ENCODE measurements at regions not wholly inside any gene's neighbourhood (a gene's known extent, or its start where the extent isn't known, plus 50 kb on each side); places are given as distances from the start of the nearest gene placed in this dataset.

DNA sequence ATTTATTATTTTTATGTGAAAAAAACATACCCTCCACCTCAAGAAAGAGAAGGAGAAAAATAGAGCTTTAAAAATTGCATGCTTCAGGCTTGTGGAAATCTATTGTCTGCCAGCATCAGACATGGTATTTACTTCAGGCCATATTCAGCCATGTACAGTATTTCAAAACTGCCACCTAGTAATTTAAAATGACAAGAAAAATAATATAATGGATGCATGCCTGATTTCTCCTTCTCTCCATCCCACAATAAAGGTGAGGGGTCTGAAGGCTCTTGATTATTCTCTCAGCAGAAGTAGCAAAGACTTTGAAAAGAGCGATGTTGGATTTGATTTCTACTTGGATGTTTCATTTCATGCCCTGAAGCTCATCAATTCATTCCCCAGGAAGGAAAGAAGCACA lies 250.7 kb downstream of the TBC1D4 start:
- TF ChIP-seq EZH2 (IDR thresholded peaks at IDR 0.05; ENCODE audit: low read length), result no peak
- TF ChIP-seq, protein P1, sequence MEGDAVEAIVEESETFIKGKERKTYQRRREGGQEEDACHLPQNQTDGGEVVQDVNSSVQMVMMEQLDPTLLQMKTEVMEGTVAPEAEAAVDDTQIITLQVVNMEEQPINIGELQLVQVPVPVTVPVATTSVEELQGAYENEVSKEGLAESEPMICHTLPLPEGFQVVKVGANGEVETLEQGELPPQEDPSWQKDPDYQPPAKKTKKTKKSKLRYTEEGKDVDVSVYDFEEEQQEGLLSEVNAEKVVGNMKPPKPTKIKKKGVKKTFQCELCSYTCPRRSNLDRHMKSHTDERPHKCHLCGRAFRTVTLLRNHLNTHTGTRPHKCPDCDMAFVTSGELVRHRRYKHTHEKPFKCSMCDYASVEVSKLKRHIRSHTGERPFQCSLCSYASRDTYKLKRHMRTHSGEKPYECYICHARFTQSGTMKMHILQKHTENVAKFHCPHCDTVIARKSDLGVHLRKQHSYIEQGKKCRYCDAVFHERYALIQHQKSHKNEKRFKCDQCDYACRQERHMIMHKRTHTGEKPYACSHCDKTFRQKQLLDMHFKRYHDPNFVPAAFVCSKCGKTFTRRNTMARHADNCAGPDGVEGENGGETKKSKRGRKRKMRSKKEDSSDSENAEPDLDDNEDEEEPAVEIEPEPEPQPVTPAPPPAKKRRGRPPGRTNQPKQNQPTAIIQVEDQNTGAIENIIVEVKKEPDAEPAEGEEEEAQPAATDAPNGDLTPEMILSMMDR (optimal IDR thresholded peaks at IDR 0.05 in 1 of 3, IDR thresholded peaks at IDR 0.05 in 1 of 3, conservative IDR thresholded peaks at IDR 0.05 in 1 of 3; ENCODE audit: extremely low read depth in 1 of 3, insufficient read depth in 2 of 3, low read length in 3 of 3), result no peak
- Histone ChIP-seq H3K4me3 (ENCODE audit: control insufficient read depth in 2 of 3, extremely low read depth in 1 of 3, insufficient read depth in 2 of 3, low read depth in 1 of 3, low read length in 3 of 3) (no peak overlapping the region), H3K27me3 (ENCODE audit: control insufficient read depth, extremely low read depth, insufficient read depth, low read length) (peaks cover 11% of the 10 kb centered on the region), H3K9ac (ENCODE audit: control insufficient read depth, extremely low read depth, insufficient read depth, low read length) (no peak overlapping the region), H3K9me1 (ENCODE audit: control insufficient read depth, extremely low read depth, insufficient read depth, low read length) (no peaks in the 10 kb centered on the region), H3K4me1 (ENCODE audit: control insufficient read depth, extremely low read depth, insufficient read depth, low read length) (peaks cover 10% of the 10 kb centered on the region), H3K27ac (ENCODE audit: control insufficient read depth, insufficient read depth, low read length) (no peak overlapping the region), H3K9me3 (ENCODE audit: control insufficient read depth, low read depth, low read length) (no peaks in the 10 kb centered on the region), H2AFZ (ENCODE audit: control insufficient read depth, low read length) (no peak overlapping the region), H4K20me1 (ENCODE audit: control insufficient read depth, extremely low read depth, insufficient read depth, low read length) (no peaks in the 10 kb centered on the region), H3K4me2 (ENCODE audit: control insufficient read depth, extremely low read depth, insufficient read depth, low read depth, low read length) (no peak overlapping the region), H3K36me3 (ENCODE audit: control insufficient read depth in 2 of 2, extremely low read depth in 1 of 2, insufficient read depth in 2 of 2, low read length in 2 of 2) (no peaks in the 10 kb centered on the region), H3K79me2 (ENCODE audit: control insufficient read depth, insufficient read depth, low read length) (no peaks in the 10 kb centered on the region)
- FAIRE-seq (no peak), DNase-seq (ENCODE audit: low read depth, low spot score) (no peak)
- dilution Hi-C loops (cut with MboI; ENCODE audit: extremely low pct_ligation_motif_present, low sequenced_read_pairs), result no loop called here

DNA sequence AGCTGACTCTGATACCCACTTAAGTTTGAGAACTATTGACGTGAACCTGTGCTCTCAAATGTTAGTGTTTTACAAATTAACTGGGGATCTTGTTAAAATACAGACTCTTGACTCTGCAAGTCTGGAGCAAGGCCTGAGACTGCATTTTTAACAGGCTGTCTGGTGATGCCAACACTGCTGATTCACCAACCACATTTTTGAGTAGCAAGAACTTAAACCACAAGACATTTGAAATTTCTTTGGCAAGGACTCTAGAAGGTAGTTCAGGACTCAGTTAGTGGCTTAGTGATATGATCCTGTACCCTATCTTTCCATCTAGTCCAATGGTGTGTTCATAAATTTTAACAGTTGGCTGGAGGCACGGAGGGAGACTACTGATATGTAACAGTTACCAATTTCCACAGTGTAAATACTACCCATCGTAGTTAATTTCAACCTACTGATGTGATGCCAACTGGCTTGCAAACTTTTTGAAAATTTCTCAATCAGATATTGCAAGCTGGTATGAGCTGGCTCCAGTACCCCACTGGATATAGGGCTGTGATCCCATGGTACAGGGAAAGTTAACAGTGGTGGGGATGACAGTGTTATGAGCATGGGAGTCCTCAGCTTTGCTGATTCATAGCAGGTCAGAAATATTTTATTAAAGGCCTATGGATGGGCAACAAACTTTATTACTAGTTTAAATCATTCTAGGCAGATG lies 255.1 kb downstream of the TBC1D4 start:
- no peaks in the 10 kb centered on the region for H4K20me1 ChIP-seq (ENCODE audit: control insufficient read depth, extremely low read depth, insufficient read depth, low read length)
- no peak for TF ChIP-seq EZH2 (IDR thresholded peaks at IDR 0.05; ENCODE audit: low read length)
- TF ChIP-seq, protein P1 (optimal IDR thresholded peaks at IDR 0.05 in 1 of 3, IDR thresholded peaks at IDR 0.05 in 1 of 3, conservative IDR thresholded peaks at IDR 0.05 in 1 of 3; ENCODE audit: extremely low read depth in 1 of 3, insufficient read depth in 2 of 3, low read length in 3 of 3), result no peak
- no peak overlapping the region for H3K9ac ChIP-seq (ENCODE audit: control insufficient read depth, extremely low read depth, insufficient read depth, low read length)
- H3K36me3 ChIP-seq (ENCODE audit: control insufficient read depth in 2 of 2, extremely low read depth in 1 of 2, insufficient read depth in 2 of 2, low read length in 2 of 2), result no peaks in the 10 kb centered on the region
- no peaks in the 10 kb centered on the region for H3K79me2 ChIP-seq (ENCODE audit: control insufficient read depth, insufficient read depth, low read length)
- H3K4me3 ChIP-seq (ENCODE audit: control insufficient read depth in 2 of 3, extremely low read depth in 1 of 3, insufficient read depth in 2 of 3, low read depth in 1 of 3, low read length in 3 of 3), result no peak overlapping the region
- DNase-seq (ENCODE audit: low read depth, low spot score) (peak; percentile 30), FAIRE-seq (peak; percentile 93)
- dilution Hi-C loops (cut with MboI; ENCODE audit: extremely low pct_ligation_motif_present, low sequenced_read_pairs), result no loop called here
- peaks cover 15% of the 10 kb centered on the region for H3K27me3 ChIP-seq (ENCODE audit: control insufficient read depth, extremely low read depth, insufficient read depth, low read length)
- peaks cover 12% of the 10 kb centered on the region for H3K4me1 ChIP-seq (ENCODE audit: control insufficient read depth, extremely low read depth, insufficient read depth, low read length)
- H2AFZ ChIP-seq (ENCODE audit: control insufficient read depth, low read length), result no peak overlapping the region
- H3K27ac ChIP-seq (ENCODE audit: control insufficient read depth, insufficient read depth, low read length), result no peak overlapping the region
- H3K9me3 ChIP-seq (ENCODE audit: control insufficient read depth, low read depth, low read length), result no peaks in the 10 kb centered on the region
- H3K4me2 ChIP-seq (ENCODE audit: control insufficient read depth, extremely low read depth, insufficient read depth, low read depth, low read length), result peak overlapping the region; percentile 41
- no peaks in the 10 kb centered on the region for H3K9me1 ChIP-seq (ENCODE audit: control insufficient read depth, extremely low read depth, insufficient read depth, low read length)
